Stimulated activated CD8-positive, alpha-beta memory T cell treated with anti-CD3 and anti-CD28 coated beads, Interleukin-4, amount 100 ng/mL, for 24 hours (primary cell): ENCODE measurements at regions not wholly inside any gene's neighbourhood (a gene's known extent, or its start where the extent isn't known, plus 50 kb on each side); places are given as distances from the start of the nearest gene placed in this dataset.

Experiments used
- DNase-seq: peaks from one replicate; pipeline ENCODE4 v3.0.0-alpha.2; 2020; ENCODE audit warnings: low read depth

DNA sequence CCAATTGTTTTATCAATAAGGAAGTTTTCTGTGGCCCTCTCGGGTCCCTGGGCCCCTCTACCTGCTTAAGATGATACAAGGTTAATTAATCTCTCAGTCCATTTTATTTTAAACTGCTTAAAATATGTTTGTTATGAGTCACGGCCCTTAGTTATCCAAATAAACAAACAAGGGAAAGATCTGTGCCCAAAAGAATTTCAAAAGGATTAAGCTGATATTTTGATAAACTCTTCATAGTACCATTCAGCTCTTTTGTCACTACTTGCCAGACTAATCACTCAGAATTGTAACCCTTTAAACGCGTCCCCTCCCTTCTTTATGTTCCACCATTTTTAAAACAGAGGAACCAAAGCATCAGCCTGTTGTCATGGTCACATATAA, 144.7 kb upstream of the STK17B start:
- DNase-seq = no peak

DNA sequence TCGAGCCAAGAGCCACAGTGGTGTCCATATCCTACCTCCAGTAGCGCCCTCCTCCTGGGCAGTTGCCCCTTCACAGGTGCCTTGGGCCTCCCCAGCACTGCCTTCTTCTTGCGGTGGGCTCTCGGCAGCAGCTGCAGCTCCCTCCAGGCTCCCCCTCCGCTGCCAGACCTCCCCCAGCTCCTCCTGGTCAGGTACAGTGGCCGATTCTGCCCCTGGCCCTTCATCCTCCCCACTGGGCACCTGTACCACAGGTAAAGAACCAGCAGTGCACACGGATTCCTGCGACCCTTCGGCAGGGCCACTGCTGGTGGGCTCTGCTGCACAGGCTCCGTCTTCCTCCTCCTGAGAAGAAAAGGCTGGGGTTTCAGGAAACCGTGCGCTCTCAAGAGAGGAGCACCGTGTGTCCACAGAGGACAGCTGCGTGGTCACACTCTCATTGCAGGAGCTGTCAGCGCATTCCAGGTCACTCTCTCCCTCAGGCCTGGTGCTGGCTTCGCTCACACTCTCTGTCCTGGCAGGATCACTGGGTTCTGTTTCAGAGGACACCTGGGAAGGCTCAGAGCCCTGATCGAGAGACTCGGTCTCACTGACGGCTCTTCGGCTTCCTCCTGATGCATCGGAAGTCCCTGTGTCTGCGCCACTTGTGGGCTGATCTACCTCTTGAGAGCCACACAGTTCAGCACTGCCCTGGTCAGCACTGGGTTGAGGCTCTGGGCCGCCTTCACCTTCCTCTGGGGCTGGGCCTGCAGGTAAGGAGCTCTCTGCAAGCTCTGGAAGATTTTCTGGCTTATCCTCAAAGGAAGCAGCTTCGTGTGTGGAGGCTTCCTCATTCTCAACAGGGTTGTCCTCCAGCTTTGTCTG, 147.4 kb upstream of the STK17B start:
- DNase-seq = no peak

DNA sequence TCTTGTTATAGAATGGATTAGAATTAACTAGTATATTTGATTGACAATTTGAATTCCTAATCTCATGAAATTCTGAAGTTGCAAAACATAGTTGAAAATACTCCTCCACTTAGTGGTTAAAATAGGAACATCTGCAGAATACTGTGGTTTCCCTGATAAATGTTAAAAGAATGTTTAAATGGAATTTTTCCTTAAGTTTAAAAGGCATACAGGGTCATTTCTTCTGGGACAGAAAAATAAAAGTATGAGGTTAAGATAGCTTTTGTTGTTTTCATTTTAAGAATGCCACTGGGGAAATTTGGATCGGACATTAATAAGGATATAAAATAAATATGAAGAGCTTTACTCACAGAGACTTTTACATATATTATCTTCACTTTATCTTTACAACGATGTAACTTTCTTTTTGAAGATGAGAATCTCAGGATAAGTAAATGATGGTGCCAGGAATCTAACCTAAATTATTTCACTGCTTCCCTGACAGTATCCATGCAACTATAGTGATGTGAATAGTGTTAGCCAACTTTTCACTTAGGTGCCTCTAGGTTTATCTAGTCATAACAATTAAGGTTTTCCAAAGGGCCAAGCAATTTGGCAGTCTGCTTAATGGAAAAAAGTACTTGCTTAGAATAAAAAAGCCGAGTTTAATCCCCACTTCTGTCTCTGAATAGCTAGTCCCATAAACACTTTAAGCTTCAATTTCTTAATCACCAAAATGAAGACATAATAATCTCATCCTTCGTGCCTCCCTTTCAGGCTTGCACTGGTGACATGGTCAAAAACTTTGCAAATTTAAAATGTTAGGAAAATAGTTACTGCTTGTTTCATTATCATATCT, 151.8 kb upstream of the STK17B start:
- DNase-seq = no peak

DNA sequence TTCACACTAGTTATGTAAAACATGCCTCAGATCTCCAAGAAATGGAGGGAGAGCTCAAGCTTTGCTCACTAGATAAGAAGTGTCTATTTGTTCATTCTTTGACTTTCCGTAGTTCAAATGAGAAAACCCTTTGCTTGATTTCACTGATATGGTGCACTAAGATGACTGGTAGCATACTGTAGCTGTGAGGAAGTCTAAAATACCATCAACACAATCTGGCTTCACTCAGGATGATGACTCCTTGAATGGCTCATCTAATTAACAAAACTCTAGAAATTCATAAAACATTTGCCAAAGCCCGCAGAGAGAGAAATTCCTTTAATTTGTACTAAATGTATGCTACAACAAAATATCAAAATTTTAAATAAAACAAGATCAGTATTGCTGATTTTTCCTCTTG, 152.8 kb upstream of the STK17B start:
- no peak for DNase-seq

DNA sequence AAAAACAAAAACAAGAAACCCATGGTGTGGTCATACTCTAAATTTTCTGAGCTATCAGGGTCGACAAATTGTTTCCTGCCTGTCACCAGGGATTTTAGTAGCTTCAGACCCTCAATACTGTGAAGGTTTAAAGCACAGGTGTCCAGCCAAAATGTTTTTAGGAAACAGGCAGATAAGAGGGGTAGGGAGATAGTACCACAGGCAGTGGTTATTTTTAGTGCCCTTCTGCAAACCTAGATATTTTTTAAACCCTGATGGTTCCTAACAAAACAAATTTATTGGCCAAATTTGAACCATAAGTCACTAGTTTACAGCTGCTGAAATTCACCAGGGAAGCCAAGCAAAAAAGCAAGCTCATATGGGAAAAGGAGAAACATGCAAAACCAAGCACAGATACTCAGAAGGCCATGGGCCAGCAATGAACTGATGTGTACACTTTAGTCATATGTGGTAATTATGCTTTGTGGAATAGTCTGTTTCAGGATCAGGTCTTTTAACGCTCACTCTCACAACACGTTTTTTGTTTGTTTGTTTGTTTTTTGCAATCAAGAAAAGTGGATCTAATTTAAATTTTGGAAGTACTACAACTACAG, 156.8 kb upstream of the STK17B start:
- no peak for DNase-seq

DNA sequence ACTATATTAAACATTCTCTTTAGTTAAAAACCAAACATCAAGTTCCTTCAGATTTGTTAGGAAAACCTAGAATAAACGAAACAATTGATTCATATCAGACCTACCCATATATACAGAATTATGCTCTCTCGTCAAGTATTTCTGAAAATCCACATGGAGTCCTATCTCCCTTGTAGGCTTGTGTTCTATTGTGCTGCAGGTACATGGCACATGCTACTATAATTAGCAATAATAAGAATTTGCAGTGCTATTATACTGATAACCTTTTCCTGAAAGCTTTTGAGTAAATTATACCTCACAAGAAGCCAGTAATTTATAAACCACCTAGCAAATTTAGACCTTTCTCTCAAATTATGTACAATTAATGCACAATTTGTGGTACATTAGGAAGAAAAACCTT, 158.6 kb upstream of the STK17B start:
- DNase-seq = no peak

DNA sequence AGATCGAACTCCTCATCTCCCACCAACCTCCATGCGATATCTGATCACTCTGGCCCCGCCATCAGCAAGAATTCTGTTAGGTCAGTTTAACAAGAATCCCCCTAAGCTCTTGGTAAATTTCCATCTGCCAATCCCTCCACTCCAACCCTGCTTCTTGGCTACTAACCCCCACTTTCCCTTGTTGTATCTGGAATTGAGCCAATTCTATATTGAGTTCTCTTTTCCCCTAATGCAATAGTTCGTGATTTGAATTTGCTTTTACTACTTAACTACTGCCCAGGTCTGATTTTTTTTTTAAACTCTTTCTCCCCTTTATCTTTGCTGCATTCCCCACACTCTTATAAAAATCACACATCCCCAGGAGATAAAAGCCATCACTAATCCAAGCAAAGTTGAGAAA, 159.3 kb upstream of the STK17B start:
- no peak for DNase-seq

DNA sequence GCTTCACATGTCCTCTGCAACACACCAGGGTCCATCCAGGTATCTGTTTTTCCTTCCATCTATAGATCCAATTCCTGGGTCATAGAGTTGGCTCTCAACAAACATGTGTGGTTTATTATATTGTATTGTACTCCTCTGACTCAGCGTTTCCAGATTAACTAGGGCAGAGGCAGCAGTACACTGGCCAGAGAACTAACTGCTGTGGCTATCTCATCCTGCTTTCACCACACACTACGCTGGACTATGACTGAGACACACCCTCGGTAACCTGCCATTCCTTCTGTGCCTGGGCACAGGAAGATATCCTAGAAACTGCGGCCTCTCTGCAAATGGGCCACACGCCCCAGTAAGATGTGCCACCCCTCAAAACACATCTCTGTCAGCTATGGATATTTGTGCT, 159.8 kb upstream of the STK17B start:
- no peak for DNase-seq

DNA sequence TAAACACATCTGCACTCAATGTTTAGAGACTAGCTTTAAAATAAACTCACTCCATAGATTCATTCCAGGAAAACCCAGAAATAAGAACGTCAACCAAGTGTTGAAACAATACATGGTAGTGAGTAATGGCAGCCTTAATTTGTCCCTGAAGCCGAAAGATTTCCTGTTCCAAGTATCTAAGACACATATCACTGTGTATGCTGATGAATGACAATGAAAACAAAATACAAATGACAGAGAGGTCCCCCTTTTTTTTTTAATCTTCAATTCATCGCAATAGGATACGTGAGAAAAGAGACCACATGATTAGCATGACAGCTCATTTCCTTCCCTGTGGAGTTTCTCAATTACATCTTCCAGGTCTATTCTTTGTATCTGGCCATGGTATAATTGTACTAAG, 160.5 kb upstream of the STK17B start:
- DNase-seq = no peak

DNA sequence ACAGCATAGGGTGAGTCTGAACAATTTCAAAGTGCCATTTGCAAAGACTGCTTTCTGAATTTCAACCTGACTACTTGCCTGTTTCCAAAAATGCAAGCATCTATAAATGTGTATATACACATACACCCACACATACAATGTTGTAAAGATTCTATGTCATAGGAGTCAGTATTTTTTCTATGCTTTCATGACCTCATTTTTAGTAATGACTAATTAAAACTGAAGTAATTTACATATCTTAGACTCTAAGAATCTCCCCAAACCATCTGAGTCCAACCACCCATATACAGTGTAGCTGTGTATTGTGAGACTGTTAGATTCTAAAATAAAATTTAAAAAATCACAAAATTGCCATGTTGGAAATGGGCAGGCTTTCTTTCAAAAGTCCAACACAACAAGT, 162.0 kb upstream of the STK17B start:
- DNase-seq = no peak

DNA sequence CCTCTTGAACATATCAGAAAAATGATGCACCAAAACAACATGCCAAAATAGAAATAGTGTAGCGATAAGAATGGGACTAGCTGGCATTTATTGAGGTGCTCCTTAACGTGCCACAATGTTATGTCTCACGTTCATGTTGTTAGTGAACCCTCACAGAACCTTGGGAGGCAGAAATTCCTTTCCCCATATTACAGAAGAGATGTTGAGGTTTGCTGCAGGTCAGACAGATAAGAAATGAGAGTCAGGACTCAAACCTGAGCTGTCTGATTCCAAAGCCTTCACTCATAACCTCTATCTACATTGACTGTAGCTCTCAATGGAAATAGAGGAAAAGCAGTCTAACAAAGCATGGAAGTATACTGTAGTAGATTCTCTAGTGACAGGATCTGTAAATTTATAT, 163.3 kb upstream of the STK17B start:
- DNase-seq = no peak

DNA sequence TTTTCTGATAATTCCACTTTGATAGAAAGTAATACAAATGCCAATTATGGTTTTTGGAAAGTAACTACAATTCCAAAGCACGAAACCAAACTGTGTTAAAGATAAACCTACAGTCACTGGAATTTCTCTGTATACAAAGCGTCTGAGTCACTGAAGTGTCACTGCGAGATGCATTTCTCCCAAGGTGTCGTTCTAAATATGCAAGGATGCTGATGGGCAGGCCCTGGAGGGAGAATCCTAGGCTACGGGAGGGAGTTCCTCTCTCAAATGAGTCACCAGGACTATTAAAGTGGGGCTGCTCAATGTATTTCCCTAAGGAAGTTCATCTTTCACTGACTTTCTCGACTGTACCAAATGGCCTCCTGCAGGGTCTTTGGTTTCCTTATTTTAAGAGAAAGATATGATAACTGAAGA, 163.8 kb upstream of the STK17B start:
- no peak for DNase-seq

DNA sequence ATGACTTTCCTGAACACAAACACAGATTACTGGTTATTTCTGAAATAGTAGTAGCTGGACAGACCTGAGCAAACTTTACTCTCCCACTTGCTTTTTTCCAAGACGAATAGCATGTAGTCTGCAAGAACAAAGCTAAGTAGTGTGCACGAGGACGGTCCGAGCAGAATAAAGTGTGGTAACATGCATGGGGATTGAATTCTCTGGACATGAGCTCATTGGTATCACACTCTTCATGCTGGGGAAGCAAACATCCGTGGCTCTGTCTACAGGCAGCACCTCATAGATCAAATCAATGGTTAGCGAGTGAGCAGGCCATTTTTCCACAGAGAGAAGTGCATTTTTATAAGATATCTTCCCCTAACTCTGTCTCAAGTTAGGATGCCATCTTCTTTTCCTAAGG, 164.8 kb upstream of the STK17B start:
- no peak for DNase-seq

DNA sequence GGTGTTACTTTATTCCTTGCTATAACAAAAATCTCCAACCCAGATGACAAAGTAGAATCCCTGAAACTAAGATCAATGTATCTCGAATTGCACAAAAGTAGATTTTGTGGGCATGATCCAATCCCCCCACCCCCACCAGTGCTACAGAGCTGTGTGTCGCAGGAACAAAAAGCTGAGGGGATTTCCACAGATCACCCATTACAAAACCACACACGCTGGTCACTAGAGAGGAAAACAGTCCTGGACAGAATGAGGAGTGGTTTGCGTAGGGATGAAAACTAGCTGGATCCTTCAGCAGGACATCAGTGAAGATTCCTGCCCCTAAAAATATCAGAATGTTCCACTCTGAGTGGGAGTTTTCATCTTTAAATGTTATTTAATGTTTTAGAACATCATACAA, 165.3 kb upstream of the STK17B start:
- no peak for DNase-seq

DNA sequence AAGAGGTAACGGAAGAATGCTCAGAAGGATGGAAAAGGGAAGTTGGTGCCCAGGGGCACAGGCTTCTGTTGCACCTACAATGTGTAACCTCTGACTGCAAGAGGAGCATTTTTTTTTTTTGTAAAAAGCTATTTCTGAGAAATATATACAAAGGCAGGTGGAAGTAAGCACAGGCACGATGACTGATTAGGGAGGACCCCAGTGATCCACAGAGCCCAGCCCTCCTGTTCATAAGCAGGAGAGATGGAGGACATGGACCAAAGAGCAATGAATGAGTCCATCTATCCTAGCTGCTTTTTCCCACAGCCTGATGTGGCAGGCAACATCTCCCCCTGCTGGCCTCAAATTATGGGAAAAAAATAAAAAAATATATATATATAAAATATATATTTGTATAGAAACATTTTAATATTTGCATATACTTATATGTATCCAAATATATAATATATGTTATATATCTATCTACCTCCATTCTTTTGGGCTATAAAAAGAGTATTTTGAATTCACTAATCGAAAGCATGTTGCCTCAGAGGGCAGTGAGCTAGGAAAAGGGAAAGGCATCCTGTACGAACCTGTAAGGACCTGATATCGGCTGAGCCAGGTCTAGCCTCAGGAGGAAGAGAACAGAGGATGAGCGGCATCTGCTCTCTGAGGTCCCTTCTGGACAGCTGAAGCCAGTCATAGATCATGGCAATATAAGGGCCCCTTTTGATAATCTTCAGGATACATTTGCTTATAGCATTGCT, 166.0 kb upstream of the STK17B start:
- DNase-seq = no peak

DNA sequence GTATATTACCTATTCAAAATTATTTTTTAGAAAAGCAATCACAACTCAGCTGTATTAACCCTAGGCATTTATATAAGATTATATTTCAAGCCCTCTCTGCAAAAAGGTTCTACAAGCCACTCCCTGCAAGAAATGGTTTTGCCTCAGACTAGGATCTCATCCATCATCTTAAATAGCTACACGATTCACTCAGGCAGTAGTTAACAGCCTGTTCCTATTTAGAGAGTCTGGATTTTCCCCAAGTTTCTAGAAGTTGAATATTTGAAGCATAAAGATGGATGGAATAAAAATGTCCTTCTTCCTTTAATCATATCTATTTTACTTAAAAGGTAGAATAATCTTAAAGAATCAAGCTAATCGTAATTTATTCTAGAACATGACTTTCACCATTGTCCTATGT, 167.1 kb upstream of the STK17B start:
- no peak for DNase-seq

DNA sequence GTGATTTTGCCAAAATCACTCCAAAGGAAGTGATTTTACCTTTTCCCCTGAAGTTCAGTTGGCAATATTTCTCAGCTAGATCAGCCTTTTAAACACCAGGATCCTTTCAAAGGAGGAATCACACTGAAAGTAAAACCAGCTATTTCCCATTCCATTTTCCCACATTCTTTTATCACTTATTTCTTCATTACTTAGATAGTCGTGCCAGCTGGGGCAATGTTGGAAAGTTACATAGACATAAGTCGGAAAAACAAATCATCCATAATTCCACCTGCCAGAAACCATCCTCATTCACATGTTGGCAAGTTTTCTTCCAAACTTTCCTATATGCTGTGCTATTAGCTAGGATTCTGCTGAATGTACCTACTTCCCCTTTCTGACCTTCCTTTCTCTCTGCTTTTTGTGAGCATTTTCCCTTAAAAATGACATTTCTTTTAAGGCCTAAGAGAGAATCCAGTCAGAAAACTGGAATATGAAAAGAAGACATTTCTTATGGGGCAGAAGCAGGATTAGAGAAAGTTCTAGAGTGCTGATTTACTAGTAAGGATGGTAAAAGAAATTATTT, 170.0 kb upstream of the STK17B start:
- DNase-seq = no peak

DNA sequence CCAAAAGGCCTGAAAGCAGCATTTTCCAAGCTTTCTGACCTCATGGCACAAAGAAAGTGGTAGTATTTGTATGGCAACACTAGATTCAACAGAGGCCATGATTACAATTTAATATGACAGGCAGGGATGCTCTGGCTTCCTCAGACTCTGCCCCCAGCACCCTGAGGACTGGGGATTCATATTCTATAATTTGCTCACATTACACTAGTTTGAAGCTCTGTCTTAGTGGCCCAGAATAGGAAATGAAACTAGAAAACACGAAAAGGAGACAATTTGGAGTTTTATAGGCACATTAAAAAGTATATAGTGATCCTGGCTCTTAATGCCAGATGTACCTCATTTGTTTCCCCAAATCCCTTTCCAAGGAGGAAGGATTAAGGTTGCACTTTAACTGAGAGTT, 173.0 kb upstream of the STK17B start:
- DNase-seq = no peak

DNA sequence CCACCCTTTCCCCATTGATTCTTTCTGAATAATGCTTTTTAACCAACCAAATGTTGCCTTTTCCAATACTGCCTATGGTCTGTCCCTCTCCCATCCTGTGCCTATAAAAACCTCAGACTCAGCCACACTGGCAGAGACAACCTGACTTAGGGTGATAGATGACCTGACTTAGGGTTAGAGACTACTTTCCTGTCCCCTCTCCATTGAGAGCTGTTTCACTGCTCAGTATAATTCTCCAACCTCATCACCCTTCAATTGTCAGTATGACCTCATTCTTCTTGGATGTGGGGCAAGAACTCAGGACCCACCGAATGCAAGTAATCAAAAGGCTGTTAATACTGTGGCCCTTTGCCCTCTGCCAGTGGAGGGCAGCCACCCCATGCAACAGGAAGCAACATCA, 182.3 kb upstream of the STK17B start:
- no peak for DNase-seq

DNA sequence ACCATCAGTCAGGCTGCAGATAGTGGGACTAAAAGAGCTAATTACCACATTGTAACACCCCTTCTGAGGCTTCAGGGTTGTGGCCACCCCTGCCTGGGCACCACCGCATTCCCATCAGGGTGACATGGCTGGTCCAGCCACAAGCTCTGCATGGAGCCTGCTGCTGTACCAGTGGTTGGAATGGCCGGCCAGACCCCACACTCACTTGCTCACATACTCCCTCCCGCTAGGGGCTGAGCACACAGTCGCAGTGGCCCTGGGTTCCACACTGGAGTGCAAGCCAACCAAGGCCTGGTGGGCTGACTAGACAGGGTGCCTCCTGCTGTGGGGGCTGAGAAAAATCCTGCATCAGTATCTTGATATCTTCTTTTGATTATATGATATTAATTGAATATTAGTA, 182.8 kb upstream of the STK17B start:
- no peak for DNase-seq

DNA sequence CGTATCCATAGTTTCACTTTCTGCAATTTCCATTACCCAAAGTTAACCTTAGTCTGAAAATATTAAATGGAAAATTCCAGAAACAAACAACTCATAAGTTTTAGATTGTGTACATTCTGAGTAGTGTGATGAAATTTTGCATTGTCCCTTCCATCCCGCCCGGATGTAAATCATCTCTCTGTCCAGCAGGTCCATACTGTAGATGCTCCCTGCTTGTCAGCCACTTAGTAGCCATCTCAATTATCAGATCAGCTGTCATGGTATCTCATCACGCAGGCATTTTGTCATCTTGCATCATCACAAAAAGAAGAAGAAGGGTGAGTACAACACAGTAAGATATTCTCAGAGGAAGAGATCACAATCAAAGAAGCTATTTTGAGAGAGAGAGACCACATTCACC, 185.0 kb upstream of the STK17B start:
- DNase-seq = no peak

DNA sequence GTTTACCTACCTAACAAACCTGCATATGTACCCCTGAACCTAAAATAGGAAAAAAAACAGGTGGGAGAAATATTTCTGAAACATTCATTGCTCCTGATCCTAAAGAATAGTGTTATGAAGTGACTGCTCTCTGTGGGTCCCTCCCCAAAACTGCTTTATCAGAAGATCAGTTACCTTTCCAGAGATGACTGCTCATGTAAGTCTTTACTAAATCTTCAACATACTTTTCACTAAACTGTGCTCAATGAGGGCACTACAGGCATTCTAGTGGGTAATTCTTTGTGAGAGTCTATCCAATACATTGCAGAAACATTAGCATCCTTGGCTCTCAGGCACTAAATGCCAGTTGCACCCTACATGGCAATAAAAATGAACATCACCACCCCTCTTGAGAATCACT, 189.3 kb upstream of the STK17B start:
- no peak for DNase-seq
